BE2C (cell line): ENCODE measurements at regions not wholly inside any gene's neighbourhood (a gene's known extent, or its start where the extent isn't known, plus 50 kb on each side); places are given as distances from the start of the nearest gene placed in this dataset.

Experiments
- DNase-seq: peaks from one replicate; pipeline ENCODE4 v3.0.0-alpha.2; 2020
- H3K27me3 ChIP-seq: fragments of 250-450 bp; sonication (Bioruptor Pico); 2 replicates; pipeline ENCODE4 v1.5.1; 2020; ENCODE audit warnings: mild to moderate bottlenecking
- H3K36me3 ChIP-seq: fragments of 250-450 bp; sonication (Bioruptor Pico); 2 replicates; pipeline ENCODE4 v1.5.1; 2020; ENCODE audit warnings: mild to moderate bottlenecking
- H3K4me1 ChIP-seq: fragments of 250-450 bp; sonication (Bioruptor Pico); 2 replicates; pipeline ENCODE4 v1.5.1; 2020
- H3K4me3 ChIP-seq: 2 replicates; pipeline ENCODE4 v1.5.1; 2011; ENCODE audit warnings: low read depth, low read length
- H3K9me3 ChIP-seq: fragments of 250-450 bp; sonication (Bioruptor Pico); 2 replicates; pipeline ENCODE4 v1.5.1; 2020
- CTCF ChIP-seq: IDR thresholded peaks from 2 replicates; pipeline ENCODE4 v1.5.1; 2012; ENCODE audit warnings: mild to moderate bottlenecking, low read depth, low read length

GRCh38 chr5:1709171-1709803, 90.3 kb downstream of the MRPL36 start:
- H3K27me3 ChIP-seq = peaks cover 4% of the 10 kb centered on the region
- no peaks in the 10 kb centered on the region for H3K9me3 ChIP-seq
- DNase-seq = no peak
- TF ChIP-seq CTCF = no peak
- no peaks in the 10 kb centered on the region for H3K36me3 ChIP-seq
- H3K4me1 ChIP-seq = no peaks in the 10 kb centered on the region
- H3K4me3 ChIP-seq = no peak overlapping the region

- TF ChIP-seq CTCF = no peak
- no peaks in the 10 kb centered on the region for H3K4me1 ChIP-seq
- peaks cover 4% of the 10 kb centered on the region for H3K27me3 ChIP-seq
- H3K36me3 ChIP-seq = no peaks in the 10 kb centered on the region
- H3K4me3 ChIP-seq = no peak overlapping the region
- DNase-seq = no peak
- no peaks in the 10 kb centered on the region for H3K9me3 ChIP-seq
Observed at GRCh38 chr5:1708592-1709141, 91.0 kb downstream of the MRPL36 start.

GRCh38 chr5:1707467-1707866, 92.2 kb downstream of the MRPL36 start:
- Histone ChIP-seq H3K27me3 (peaks cover 4% of the 10 kb centered on the region), H3K4me1 (no peaks in the 10 kb centered on the region), H3K36me3 (no peaks in the 10 kb centered on the region), H3K9me3 (no peaks in the 10 kb centered on the region), H3K4me3 (no peak overlapping the region)
- no peak for DNase-seq
- TF ChIP-seq CTCF = no peak

- H3K9me3 ChIP-seq = no peaks in the 10 kb centered on the region
- no peak for DNase-seq
- no peaks in the 10 kb centered on the region for H3K36me3 ChIP-seq
- TF ChIP-seq CTCF = no peak
- no peaks in the 10 kb centered on the region for H3K4me1 ChIP-seq
- peaks cover 4% of the 10 kb centered on the region for H3K27me3 ChIP-seq
- H3K4me3 ChIP-seq = no peak overlapping the region
Observed at GRCh38 chr5:1706428-1706827, 93.2 kb downstream of the MRPL36 start.

- H3K36me3 ChIP-seq = no peaks in the 10 kb centered on the region
- H3K4me1 ChIP-seq = no peaks in the 10 kb centered on the region
- DNase-seq = no peak
- no peak for TF ChIP-seq CTCF
- no peaks in the 10 kb centered on the region for H3K9me3 ChIP-seq
- peaks cover 4% of the 10 kb centered on the region for H3K27me3 ChIP-seq
- H3K4me3 ChIP-seq = no peak overlapping the region
Observed at GRCh38 chr5:1706021-1706420, 93.6 kb downstream of the MRPL36 start.

- no peak for DNase-seq
- no peak for TF ChIP-seq CTCF
- Histone ChIP-seq H3K4me1 (no peaks in the 10 kb centered on the region), H3K9me3 (no peaks in the 10 kb centered on the region), H3K27me3 (peaks cover 4% of the 10 kb centered on the region), H3K36me3 (no peaks in the 10 kb centered on the region), H3K4me3 (no peak overlapping the region)
Observed at GRCh38 chr5:1704676-1705075, 95.0 kb downstream of the MRPL36 start.
